GM18517 (cell line): ENCODE measurements at regions not wholly inside any gene's neighbourhood (a gene's known extent, or its start where the extent isn't known, plus 50 kb on each side); places are given as distances from the start of the nearest gene placed in this dataset.
"Not testable (repeated sequence)": the region's sequence is repeated elsewhere in the genome, so short reads cannot be mapped to it uniquely, and the experiment has no call there.

ENCODE experiments used
- ATAC-seq: cut with Tn5 transposase; IDR thresholded peaks from one replicate; pipeline ENCODE4 v1.9.1; 2021; ENCODE audit warnings: mild to moderate bottlenecking, moderate library complexity; ENCODE audit not compliant: unreplicated experiment

- ATAC-seq = no peak
Measured at GRCh38 chr4:19650903-19651864, 600.5 kb upstream of the SLIT2 start.

DNA sequence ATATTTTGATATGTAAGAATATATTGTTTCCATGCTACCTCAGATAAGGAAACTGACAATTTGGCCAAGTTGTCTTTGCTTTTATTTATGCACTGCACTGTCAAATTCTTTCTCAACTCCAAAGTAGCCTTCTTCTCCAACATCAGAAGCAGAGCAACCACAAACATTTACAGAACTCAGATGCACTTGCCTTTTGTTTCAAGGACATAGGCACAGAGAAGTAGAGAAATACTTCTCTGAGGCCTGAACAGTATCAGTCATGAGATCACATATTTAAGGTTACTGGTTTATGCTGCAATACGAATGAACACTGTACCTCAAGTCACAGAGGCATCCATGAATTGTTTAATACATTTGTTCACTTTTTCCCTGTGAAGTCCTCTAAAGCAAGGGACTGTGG is 606.1 kb upstream of the SLIT2 start:
- ATAC-seq = no peak

GRCh38 chr4:19636451-19636850 is 615.3 kb upstream of the SLIT2 start:
- ATAC-seq = no peak

- ATAC-seq = no peak
Measured at GRCh38 chr4:19631814-19632213, 619.9 kb upstream of the SLIT2 start.

DNA sequence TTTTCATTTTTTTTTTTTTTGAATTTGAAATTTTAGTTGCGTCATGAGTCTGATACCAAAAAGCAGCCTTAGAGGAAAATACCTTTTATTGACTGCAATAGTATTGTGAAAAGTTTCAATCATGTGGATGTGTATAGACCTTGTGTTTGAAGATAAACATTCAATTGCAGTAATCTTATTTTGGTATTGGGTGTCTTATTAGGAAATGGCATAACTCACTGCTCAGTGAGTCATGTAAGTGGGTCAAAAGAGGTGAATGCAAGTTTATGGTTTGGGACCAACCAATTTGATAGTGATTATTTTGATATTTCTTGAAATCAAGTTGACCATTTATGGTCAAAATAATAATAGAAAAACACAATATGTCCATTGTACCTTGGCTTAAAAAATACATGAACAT is 627.8 kb upstream of the SLIT2 start:
- ATAC-seq = no peak

- no peak for ATAC-seq
Measured at GRCh38 chr4:19615086-19615689, 636.5 kb upstream of the SLIT2 start.

DNA sequence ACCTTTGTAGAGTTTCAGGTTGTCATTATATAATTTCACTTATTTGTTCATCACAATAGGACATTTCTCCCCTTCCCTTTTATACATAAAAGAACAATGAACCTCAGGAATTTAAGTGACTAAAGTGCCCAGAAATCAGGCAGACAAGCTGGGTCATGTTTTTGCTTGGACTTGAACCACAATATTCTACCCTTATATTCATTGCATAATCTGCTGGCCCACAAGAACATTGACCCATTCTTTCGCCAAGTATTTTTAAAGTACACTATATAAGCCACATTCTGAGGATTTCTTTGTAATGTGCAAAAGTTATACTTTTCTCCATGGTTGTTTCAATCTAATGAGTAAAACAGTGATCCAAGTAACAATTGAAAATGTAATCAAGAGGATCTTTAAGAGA is 637.5 kb upstream of the SLIT2 start:
- no peak for ATAC-seq

GRCh38 chr4:19596342-19596741 is 655.4 kb upstream of the SLIT2 start:
- ATAC-seq = no peak

- ATAC-seq = no peak
Measured at GRCh38 chr4:19592391-19592790, 659.3 kb upstream of the SLIT2 start.

GRCh38 chr4:19583827-19584569 is 667.7 kb upstream of the SLIT2 start:
- no peak for ATAC-seq

GRCh38 chr4:19580095-19580494 is 671.6 kb upstream of the SLIT2 start:
- ATAC-seq = no peak

DNA sequence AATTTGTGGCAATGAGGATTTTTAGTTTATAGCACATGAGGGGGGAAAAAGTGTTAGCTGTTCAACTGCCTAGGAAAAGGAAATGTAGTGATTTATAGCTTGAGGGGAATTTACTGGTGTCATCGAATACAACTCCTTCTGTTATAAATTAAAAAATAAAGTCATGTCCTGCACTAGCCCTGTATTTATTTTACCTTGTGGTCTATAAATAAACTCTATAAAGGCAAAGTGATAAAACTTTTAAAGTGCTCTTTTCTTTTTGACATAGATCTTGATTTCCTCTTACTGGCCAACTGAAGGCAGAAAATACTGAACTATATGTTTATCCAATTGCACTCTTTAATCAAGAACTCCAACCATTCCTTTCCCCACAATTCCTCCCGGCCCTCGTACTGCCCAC is 672.1 kb upstream of the SLIT2 start:
- ATAC-seq = no peak

DNA sequence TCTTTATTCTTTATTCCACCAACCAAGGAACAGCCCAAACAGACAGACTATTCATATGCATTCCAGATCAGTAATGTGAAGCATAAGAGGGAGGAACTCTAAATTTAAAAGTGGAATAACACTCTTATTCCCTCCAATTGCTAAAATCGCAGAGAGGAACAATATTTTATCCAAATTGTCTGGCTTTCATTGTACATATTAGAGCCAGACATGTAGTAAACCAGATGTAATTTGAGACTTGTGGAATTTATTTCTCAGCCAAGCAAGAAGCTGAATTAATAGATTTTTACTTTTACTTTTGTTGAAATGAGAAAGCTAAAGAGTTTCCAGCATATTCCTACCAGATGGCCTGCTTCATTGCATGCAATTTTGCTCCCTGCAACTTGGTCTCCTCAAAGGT is 674.6 kb upstream of the SLIT2 start:
- no peak for ATAC-seq

DNA sequence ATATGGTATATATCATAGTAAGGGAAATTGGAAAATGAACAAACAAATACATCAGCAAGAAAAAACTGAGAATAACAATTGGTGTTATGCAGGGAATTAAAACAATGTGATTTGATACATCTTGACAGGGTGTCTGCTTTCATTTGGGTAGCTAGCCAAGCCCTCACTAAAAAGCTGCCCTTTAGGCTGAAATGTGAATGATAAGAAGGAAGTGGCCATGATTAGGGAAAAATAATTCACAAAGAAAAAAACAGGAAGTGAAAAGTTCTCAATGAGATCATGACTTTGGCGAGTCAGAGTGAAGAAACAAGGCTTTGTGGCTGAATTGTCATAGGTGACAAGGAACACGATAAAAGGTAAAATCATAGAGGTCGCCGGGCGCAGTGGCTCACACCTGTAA is 675.8 kb upstream of the SLIT2 start:
- no peak for ATAC-seq

DNA sequence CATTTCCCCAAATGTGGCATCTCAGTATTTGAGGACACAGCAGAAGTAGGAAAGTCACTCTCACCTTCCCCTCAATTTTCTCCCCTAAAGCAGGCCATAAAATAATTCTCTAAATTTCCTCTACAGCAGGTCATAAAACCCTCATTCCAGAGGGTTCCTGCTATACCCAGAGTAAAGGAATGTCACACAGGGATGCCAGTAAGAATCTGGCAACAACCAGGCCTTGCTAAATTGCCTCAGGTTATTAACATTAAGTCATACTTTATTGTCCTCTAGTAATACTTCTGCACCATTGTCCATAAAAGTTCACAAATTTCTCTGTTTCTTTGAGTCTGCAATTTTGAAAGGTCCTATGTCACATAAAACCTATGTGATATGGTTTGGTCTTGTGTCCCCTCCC is 685.7 kb upstream of the SLIT2 start:
- no peak for ATAC-seq

DNA sequence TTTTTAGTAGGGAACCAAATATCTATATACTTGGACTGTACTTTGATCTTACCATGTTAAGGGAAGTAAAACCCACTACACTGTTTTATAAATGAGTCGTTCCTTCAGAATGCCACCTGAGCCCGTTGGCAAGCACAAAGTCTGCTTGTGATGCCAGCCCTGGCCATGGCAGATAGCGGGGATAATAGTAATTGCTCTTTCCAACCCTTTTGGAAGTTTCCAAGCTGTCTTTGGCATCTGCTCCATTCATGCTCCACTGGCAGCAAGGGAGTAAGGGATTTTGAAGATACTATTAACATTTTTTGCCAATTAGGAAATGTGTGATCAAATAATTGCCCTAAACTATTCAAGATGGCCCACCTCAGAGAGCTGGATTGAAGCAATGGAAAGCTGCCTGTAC is 689.2 kb upstream of the SLIT2 start:
- no peak for ATAC-seq

DNA sequence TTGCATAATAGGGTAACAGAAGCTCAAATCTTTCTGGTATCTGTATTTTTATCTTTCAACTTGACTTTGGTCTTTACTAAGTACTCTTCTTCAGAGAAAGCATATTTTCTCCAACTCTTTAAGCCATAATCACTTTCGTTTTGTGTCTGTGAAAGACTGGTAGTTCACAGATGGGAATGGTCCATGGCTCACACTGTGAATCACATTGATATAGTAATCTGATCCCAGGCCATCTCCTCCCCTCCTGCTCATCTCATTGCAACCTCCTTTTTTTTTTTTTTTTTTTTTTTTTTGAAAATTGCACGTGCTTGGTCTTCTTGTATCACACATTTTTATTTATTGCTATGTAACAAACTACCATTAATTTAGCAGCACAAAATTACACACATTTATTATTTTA is 694.5 kb upstream of the SLIT2 start:
- ATAC-seq = no peak

DNA sequence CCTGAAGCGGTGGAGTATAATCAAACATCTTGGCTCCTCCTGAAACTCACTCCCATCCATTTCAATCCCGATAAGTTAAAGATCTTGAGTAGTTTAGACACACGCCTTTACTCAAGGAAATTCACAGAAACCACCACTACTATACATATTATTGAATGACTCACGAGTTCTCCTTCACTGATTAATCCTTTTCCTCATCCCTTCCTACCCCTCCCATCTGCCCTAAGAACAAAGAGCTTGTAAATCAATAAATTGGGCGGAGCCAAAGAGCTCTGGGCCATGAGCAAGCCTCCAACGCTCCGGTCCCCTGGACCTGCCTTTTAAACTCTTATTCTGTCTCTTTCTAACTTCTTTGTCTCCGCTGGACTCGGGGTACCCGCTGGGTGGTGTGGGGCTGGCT is 695.4 kb upstream of the SLIT2 start:
- not testable (repeated sequence) for ATAC-seq

- no peak for ATAC-seq
Measured at GRCh38 chr4:19547463-19547862, 704.2 kb upstream of the SLIT2 start.

- no peak for ATAC-seq
Measured at GRCh38 chr4:19544446-19545125, 707.1 kb upstream of the SLIT2 start.

DNA sequence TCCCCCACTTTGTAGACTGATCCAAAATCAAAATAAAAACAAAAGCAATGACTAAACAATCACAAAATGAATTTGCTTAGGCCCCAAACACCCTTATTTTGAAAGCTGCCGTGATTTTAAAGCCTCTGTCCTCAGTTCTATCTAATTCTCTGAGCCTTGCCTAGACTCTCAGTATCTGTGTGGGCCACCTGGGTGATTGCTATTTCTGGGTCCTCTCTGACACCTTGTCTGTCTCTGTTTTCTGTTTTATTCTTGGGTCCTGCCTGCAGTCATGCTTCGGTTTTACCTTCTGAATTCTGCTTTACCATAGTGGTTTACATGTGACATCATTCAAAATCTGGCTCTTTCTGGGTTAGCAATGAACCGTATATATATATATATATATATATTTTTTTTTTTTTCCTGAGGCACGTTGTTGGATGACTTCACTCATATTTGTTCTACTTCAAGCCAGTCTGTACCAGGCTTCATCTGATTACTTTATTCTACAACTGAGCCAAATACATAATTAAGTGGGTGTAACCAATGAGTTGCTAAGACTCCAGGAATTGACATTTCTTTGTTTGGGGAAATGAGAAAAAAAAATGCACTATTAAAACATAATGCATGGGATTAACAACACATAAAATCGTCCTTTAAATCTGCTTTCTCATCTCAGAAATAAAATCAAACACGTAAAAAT is 710.7 kb upstream of the SLIT2 start:
- ATAC-seq = no peak
